Activated CD4-positive, alpha-beta memory T cell treated with anti-CD3 and anti-CD28 coated beads for 36 hours (primary cell): ENCODE measurements at regions not wholly inside any gene's neighbourhood (a gene's known extent, or its start where the extent isn't known, plus 50 kb on each side); places are given as distances from the start of the nearest gene placed in this dataset.
"Not testable (repeated sequence)": the region's sequence is repeated elsewhere in the genome, so short reads cannot be mapped to it uniquely, and the experiment has no call there.

Source experiments
- CTCF ChIA-PET: fragments of 350-600 bp; sonication (Branson Sonifier 250); formaldehyde crosslinking; loops from one replicate; lab custom pipeline; 2021; ENCODE audit warnings: antibody characterized with exemption, inconsistent platforms; lab: Charles Lee
- POLR2A ChIA-PET: fragments of 350-600 bp; sonication (Branson Sonifier 250); formaldehyde crosslinking; loops from one replicate; lab custom pipeline; 2021; ENCODE audit warnings: antibody characterized with exemption; lab: Charles Lee
- DNase-seq: peaks from one replicate; pipeline ENCODE4 v3.0.0-alpha.2; 2020
- H3K27ac Mint-ChIP-seq: one replicate; pipeline ENCODE4 v1.8.0; 2021; ENCODE audit warnings: mixed read lengths
- H3K27me3 Mint-ChIP-seq: one replicate; pipeline ENCODE4 v1.8.0; 2021; ENCODE audit warnings: mixed read lengths
- H3K36me3 Mint-ChIP-seq: one replicate; pipeline ENCODE4 v1.8.0; 2021; ENCODE audit warnings: mixed read lengths
- H3K4me1 Mint-ChIP-seq: one replicate; pipeline ENCODE4 v1.8.0; 2021; ENCODE audit warnings: low read depth, mixed read lengths
- H3K4me3 Mint-ChIP-seq: one replicate; pipeline ENCODE4 v1.8.0; 2021; ENCODE audit warnings: mild to moderate bottlenecking, mixed read lengths
- H3K9me3 Mint-ChIP-seq: one replicate; pipeline ENCODE4 v1.8.0; 2021; ENCODE audit warnings: mixed read lengths
- intact Hi-C: fragments of 100-400 bp; cut with micrococcal nuclease; formaldehyde crosslinking; loops from one replicate; pipeline ENCODE4 v1.15.1; 2023

- CTCF ChIA-PET: no interaction called here
- Mint-ChIP-seq H3K4me1 (peaks cover 9% of the 10 kb centered on the region), H3K4me3 (no peak overlapping the region), H3K36me3 (no peaks in the 10 kb centered on the region), H3K27me3 (peaks cover 1% of the 10 kb centered on the region), H3K9me3 (no peaks in the 10 kb centered on the region), H3K27ac (no peak overlapping the region)
- POLR2A ChIA-PET: no interaction called here
- DNase-seq: no peak
- intact Hi-C loops: no loop called here
These were observed 148.9 kb upstream of the JADE1 start for GRCh38 chr4:128660361-128661215.

GRCh38 chr4:128658214-128658631 is 151.3 kb upstream of the JADE1 start:
- Mint-ChIP-seq H3K36me3 (no peaks in the 10 kb centered on the region), H3K9me3 (peaks cover 6% of the 10 kb centered on the region), H3K27ac (no peak overlapping the region), H3K4me3 (no peak overlapping the region), H3K27me3 (peaks cover 1% of the 10 kb centered on the region), H3K4me1 (peaks cover 6% of the 10 kb centered on the region)
- POLR2A ChIA-PET: no interaction called here
- no peak for DNase-seq
- CTCF ChIA-PET: no interaction called here
- intact Hi-C loops: no loop called here

DNA sequence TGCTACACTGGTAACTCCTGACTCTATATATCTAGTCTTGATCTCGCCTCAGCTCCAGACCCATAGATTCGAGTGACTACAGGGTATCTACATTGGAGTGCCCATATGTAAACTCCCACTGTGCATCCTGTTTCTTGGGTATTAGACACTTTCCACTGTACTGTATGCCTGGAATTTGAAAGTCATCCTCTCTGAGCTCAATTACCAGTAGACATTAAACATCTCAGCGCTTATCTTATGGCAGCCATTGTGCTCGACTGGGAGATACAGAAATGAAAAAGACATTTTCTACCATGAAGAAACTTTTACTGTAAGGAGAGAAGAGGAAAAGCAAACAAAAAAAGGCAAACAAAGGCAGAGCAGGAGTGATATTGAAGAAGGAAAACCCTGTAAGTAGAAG is 151.9 kb upstream of the JADE1 start:
- no peaks in the 10 kb centered on the region for H3K36me3 Mint-ChIP-seq
- H3K27me3 Mint-ChIP-seq: peaks cover 1% of the 10 kb centered on the region
- H3K4me1 Mint-ChIP-seq: no peaks in the 10 kb centered on the region
- ChIA-PET POLR2A (no interaction called here), CTCF (no interaction called here)
- no peak for DNase-seq
- H3K9me3 Mint-ChIP-seq: peaks cover 6% of the 10 kb centered on the region
- intact Hi-C loops: no loop called here
- H3K4me3 Mint-ChIP-seq: no peak overlapping the region
- no peak overlapping the region for H3K27ac Mint-ChIP-seq

DNA sequence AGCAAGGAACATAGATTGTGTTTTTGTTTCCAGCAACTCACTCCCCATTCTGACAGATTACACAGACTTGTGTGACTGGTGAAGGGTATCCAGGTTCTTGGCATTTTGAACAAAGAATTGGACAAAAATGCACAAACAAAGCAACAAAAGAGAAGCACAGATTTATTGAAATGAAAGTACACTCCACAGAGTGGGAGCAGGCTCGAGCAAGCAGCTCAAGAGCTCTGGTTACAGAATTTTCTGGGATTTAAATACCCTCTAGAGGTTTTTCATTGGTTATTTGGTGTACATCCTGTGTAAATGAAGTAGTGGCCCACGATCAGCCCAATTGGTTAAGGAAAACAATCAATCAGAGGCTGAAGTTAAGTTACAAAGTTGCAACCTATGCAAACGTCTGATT is 155.0 kb upstream of the JADE1 start:
- no peak for DNase-seq
- Mint-ChIP-seq H3K36me3 (no peaks in the 10 kb centered on the region), H3K9me3 (peaks cover 6% of the 10 kb centered on the region), H3K27me3 (peaks cover 1% of the 10 kb centered on the region), H3K4me1 (no peaks in the 10 kb centered on the region), H3K27ac (no peak overlapping the region), H3K4me3 (no peak overlapping the region)
- CTCF ChIA-PET: no interaction called here
- POLR2A ChIA-PET: no interaction called here
- intact Hi-C loops: no loop called here

DNA sequence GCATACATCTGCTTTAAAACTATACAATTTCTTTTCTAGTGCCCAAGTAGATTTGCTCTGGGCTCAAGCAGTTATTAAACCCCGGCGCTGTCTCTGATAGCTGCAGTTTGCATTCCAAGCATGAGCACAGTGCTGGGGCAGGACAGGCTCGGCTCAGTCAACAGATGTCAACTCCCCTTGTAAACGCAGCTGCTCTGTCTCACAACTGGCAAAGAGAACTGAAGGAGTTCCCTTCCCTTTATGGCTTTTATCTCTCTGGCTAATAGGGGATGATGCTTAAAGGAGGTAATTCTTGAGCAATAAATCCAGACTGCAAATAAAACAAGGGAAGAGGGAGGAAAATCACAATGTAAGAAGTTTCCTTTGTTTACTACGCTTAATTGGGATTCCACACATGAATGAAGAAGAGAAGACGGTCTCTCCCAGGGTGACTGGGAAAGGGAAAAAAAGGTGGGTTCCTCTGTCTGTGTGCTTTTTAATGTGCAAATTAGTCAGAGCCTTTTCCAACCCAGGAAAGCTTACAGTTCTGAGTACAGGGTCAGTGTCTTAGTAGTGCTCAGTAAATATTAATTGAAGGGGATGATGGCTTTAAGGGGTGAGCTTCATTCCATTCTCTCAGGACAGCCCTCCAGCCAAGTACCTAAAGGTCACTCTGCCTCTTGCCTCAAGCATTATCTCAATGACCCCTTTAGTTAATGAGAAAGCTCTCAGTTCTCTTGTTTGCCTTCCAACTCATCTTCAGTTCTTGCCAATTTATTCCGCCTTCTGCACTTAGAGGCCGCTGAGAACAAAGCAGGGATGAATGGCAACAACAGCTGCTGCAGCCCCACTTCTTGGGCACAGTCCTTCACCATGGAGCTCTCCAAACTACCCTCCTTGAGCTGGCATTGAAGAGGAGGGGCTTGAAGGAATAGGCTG is 155.7 kb upstream of the JADE1 start:
- DNase-seq: no peak
- no peaks in the 10 kb centered on the region for H3K36me3 Mint-ChIP-seq
- H3K9me3 Mint-ChIP-seq: peaks cover 6% of the 10 kb centered on the region
- no peaks in the 10 kb centered on the region for H3K4me1 Mint-ChIP-seq
- no peak overlapping the region for H3K27ac Mint-ChIP-seq
- peaks cover 1% of the 10 kb centered on the region for H3K27me3 Mint-ChIP-seq
- POLR2A ChIA-PET: no interaction called here
- intact Hi-C loops: no loop called here
- H3K4me3 Mint-ChIP-seq: no peak overlapping the region
- CTCF ChIA-PET: interaction anchor here (0.6 kb wide), 1 partner anchor 47 kb away, joined by 3 read pairs; no protein-coding TSS in a partner anchor

DNA sequence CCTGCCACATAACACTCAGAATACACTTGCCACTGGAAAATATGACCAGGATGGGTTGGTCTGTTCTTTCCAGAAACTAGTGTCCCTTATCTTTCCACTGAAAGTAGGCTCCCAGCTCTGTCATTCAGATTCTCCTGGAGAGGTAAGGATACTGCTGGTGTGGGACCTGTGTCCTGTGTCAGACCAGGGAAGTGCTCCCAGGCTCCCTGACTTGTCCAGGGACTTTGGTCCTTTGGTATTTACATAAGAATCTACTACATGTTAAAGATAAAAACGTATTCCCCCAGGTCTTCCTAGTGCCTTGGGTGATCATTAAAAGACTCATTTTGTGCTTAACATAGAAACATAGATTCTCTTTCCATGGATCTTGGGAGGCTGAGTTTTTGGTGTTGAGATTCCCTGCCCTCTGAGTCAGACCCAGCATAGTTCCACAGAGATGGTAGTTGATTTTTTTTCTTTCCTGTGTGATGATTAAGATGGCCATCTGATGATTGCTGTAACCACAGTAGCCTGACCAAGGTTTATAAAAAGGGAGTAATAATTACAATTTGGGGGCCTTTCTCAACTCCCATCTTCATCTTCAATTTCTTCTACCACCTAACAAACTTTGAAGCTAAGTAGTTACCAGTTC is 159.8 kb upstream of the JADE1 start:
- CTCF ChIA-PET: no interaction called here

GRCh38 chr4:128649161-128649560 is 160.3 kb upstream of the JADE1 start:
- no peak for DNase-seq
- intact Hi-C loops: no loop called here
- H3K27me3 Mint-ChIP-seq: peaks cover 6% of the 10 kb centered on the region
- H3K9me3 Mint-ChIP-seq: peaks cover 3% of the 10 kb centered on the region
- H3K27ac Mint-ChIP-seq: no peak overlapping the region
- ChIA-PET POLR2A (no interaction called here), CTCF (no interaction called here)
- H3K36me3 Mint-ChIP-seq: no peaks in the 10 kb centered on the region
- H3K4me3 Mint-ChIP-seq: no peak overlapping the region
- no peaks in the 10 kb centered on the region for H3K4me1 Mint-ChIP-seq

More for the DNA sequence above, 159.8 kb upstream of the JADE1 start:
- DNase-seq: no peak
- Mint-ChIP-seq H3K4me3 (no peak overlapping the region), H3K36me3 (no peaks in the 10 kb centered on the region), H3K9me3 (peaks cover 6% of the 10 kb centered on the region), H3K27ac (no peak overlapping the region), H3K4me1 (no peaks in the 10 kb centered on the region), H3K27me3 (peaks cover 6% of the 10 kb centered on the region)
- intact Hi-C loops: no loop called here
- POLR2A ChIA-PET: no interaction called here

- DNase-seq: no peak
- H3K4me1 Mint-ChIP-seq: no peaks in the 10 kb centered on the region
- no peaks in the 10 kb centered on the region for H3K36me3 Mint-ChIP-seq
- intact Hi-C loops: no loop called here
- H3K9me3 Mint-ChIP-seq: no peaks in the 10 kb centered on the region
- no peak overlapping the region for H3K27ac Mint-ChIP-seq
- H3K4me3 Mint-ChIP-seq: no peak overlapping the region
- H3K27me3 Mint-ChIP-seq: peaks cover 6% of the 10 kb centered on the region
- POLR2A ChIA-PET: no interaction called here
- CTCF ChIA-PET: interaction anchor here (0.6 to 0.7 kb wide), 3 partner anchors 73 to 504 kb away, joined by 3 read pairs; no protein-coding TSS in a partner anchor
These were observed 161.5 kb upstream of the JADE1 start for GRCh38 chr4:128648021-128648420.

GRCh38 chr4:128646893-128647292 is 162.6 kb upstream of the JADE1 start:
- H3K27ac Mint-ChIP-seq, CTCF ChIA-PET: not testable (repeated sequence)

DNA sequence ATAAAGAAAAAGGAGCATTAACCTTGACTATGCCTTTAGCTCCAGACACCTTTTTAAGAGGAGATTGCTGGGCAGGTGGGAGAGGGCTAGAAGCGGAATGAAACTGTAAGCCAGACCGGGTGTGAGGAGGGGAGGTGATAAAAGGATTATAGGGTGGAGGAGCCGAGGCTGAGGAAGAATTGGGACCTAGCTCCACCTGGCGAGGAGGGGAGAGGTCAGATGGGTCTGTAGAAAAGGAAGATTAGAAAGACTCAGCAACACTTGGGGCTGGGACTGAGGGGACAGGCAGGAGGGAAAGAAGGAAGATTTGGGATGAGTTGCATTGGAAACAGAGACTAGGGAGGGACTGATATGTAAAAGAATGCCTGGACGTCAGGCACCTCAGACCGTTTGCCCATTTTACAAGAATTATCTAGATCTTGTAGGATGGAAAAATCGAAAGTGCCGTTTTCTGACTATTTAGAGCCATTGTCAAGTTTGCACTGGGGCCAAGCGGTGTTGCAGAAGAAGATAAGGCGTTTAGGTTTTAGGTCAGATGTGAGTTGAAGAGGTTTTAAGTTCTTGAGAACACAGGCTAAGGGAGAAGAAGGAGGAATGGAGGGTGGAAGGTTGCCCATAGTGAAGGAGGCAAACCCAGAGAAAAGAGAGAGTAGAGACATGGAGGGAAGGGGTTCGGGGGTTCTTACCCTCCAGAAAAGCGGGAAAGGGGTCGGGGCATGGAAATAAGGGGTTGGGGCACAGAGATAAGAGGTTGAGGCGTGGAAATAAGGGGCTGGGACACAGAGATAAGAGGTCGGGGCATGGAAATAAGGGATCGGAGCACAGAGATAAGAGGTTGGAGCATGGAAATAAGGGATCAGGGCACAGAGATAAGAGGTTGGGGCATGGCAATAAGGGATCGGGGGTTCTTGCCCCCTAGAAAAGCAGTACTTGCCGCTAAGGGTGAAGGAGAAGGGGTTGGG is 164.5 kb upstream of the JADE1 start:
- intact Hi-C loops, H3K4me1 Mint-ChIP-seq, H3K27me3 Mint-ChIP-seq, H3K27ac Mint-ChIP-seq, POLR2A ChIA-PET, CTCF ChIA-PET, H3K9me3 Mint-ChIP-seq, DNase-seq, H3K4me3 Mint-ChIP-seq, H3K36me3 Mint-ChIP-seq: not testable (repeated sequence)

More at GRCh38 chr4:128646893-128647292, 162.6 kb upstream of the JADE1 start:
- intact Hi-C loops, POLR2A ChIA-PET, H3K27me3 Mint-ChIP-seq, H3K36me3 Mint-ChIP-seq, H3K4me1 Mint-ChIP-seq, DNase-seq, H3K4me3 Mint-ChIP-seq, H3K9me3 Mint-ChIP-seq: not testable (repeated sequence)

DNA sequence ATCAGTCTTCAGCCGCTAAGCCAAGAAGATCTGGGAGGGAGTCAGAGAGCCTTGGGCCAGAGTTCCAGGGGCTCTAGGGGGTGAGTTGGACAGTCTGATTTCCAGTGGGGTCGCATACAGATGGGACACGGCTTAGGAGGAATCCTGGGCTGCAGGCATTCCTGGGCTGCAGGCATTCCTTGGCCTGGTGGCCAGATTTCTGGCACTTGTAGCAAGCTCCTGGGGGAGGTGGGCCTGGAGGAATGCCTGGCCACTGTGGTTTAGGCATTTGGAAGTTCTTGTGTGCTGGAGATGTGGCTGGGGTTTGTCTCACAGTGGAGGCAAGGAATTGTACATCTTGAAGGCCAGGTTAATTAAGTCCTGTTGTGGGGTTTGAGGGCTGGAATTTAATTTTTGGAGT is 165.4 kb upstream of the JADE1 start:
- CTCF ChIA-PET, POLR2A ChIA-PET, intact Hi-C loops, H3K27ac Mint-ChIP-seq, DNase-seq, H3K9me3 Mint-ChIP-seq, H3K36me3 Mint-ChIP-seq, H3K27me3 Mint-ChIP-seq, H3K4me3 Mint-ChIP-seq, H3K4me1 Mint-ChIP-seq: not testable (repeated sequence)
